K562 (cell line): ENCODE measurements at regions not wholly inside any gene's neighbourhood (a gene's known extent, or its start where the extent isn't known, plus 50 kb on each side); places are given as distances from the start of the nearest gene placed in this dataset.

Experiments
- ATAC-seq: fragments of 200-7000 bp; cut with Tn5 transposase; 3 replicates; pipeline ENCODE4 v1.9.1; 2020; ENCODE audit warnings: moderate library complexity
- BruUV-seq: library from RNA; stranded (reverse); fragments of 400-500 nt; replicated peaks from 2 replicates; lab custom pipeline; 2021; lab: Mats Ljungman, UMichigan
- CTCF ChIA-PET: fragments of 300-600 bp; formaldehyde crosslinking; extraction: SDS; loops from one replicate; lab custom pipeline; 2021; ENCODE audit warnings: low intra/inter-chr PET ratio; lab: Yijun Ruan, JAX
- POLR2A ChIA-PET: fragments of 300-600, 350-650 bp; sonication (Branson Sonifier 250); formaldehyde crosslinking; extraction: SDS; loops from one replicate; lab custom pipeline; 2021; ENCODE audit warnings: antibody characterized with exemption, inconsistent platforms; lab: Yijun Ruan, JAX
- DNase-seq, 4 experiments: peaks; one replicate each; pipeline versions ENCODE4 v3.0.0 to v3.0.0-alpha.2; 2011 to 2018; ENCODE audit warnings: low spot score in 3 of 4, mixed read lengths in 3 of 4; ENCODE audit errors: extremely low read depth in 1 of 4
- FAIRE-seq: peaks from 2 replicates; lab custom pipeline; 2011; peaks lifted over from hg19 to GRCh38; lab: Jason Lieb, UNC
- H2AFZ ChIP-seq: 2 replicates; pipeline ENCODE4 v1.6.0; 2011; ENCODE audit warnings: low read depth, low read length, control low read depth, inconsistent platforms
- H3K27ac ChIP-seq: fragments of 200-600 bp; 3 replicates; pipeline ENCODE4 v1.8.0; 2011; ENCODE audit warnings: low read depth, mild to moderate bottlenecking, control low read depth, inconsistent platforms, low read length, moderate library complexity, mixed read lengths; ENCODE audit errors: extremely low read depth
- H3K27me3 ChIP-seq, 2 experiments: fragments of 300-600 bp in 1 of 2; 2 replicates in 1 of 2; 3 replicates in 1 of 2; pipeline versions ENCODE4 v1.6.0 to v1.8.0; 2011; ENCODE audit warnings: inconsistent platforms in 2 of 2, low read length in 2 of 2, mild to moderate bottlenecking in 1 of 2, mixed read lengths in 1 of 2, moderate library complexity in 1 of 2; ENCODE audit not compliant: control insufficient read depth in 2 of 2, insufficient read depth in 2 of 2
- H3K36me3 ChIP-seq: fragments of 300-600 bp; 3 replicates; pipeline ENCODE4 v1.8.0; 2011; ENCODE audit warnings: mild to moderate bottlenecking, low read length, inconsistent platforms; ENCODE audit not compliant: control insufficient read depth, insufficient read depth
- H3K4me1 ChIP-seq, 2 experiments: fragments of 200-600 bp in 1 of 2; replicated peaks in 1 of 2; 2 replicates in 1 of 2; 3 replicates in 1 of 2; pipeline versions ENCODE4 v1.5.1 to v1.8.0; 2011; ENCODE audit warnings: inconsistent platforms in 2 of 2, low read length in 2 of 2, mild to moderate bottlenecking in 1 of 2, mixed read lengths in 1 of 2, moderate library complexity in 1 of 2; ENCODE audit not compliant: control insufficient read depth in 2 of 2, insufficient read depth in 2 of 2
- H3K4me2 ChIP-seq: 2 replicates; pipeline ENCODE4 v1.6.1; 2011; ENCODE audit warnings: low read length, control low read depth, inconsistent platforms, mixed read lengths; ENCODE audit not compliant: insufficient read depth
- H3K4me3 ChIP-seq: fragments of 200-600 bp; sonication (generic), shearing (Covaris generic); 2 replicates; pipeline ENCODE4 v1.5.1; 2016; ENCODE audit warnings: control low read depth, inconsistent platforms
- H3K79me2 ChIP-seq: fragments of 200-600 bp; 3 replicates; pipeline ENCODE4 v1.8.0; 2011; ENCODE audit warnings: low read length, inconsistent platforms; ENCODE audit not compliant: control insufficient read depth, insufficient read depth
- H3K9ac ChIP-seq, 2 experiments: 2 replicates each; pipeline versions ENCODE4 v1.6.0 to v1.6.1; 2011; ENCODE audit warnings: low read depth in 2 of 2, low read length in 2 of 2, control low read depth in 1 of 2, inconsistent platforms in 1 of 2, mild to moderate bottlenecking in 1 of 2, mixed read lengths in 1 of 2; ENCODE audit not compliant: insufficient read depth in 1 of 2
- H3K9me1 ChIP-seq: one replicate; pipeline ENCODE4 v1.6.0; 2011; ENCODE audit warnings: inconsistent platforms, mild to moderate bottlenecking, low read length, moderate library complexity; ENCODE audit not compliant: control insufficient read depth, insufficient read depth
- H3K9me3 ChIP-seq: replicated peaks from 2 replicates; pipeline ENCODE4 v1.5.1; 2011; ENCODE audit warnings: low read depth, low read length, inconsistent platforms; ENCODE audit not compliant: control insufficient read depth, insufficient read depth
- H4K20me1 ChIP-seq: replicated peaks from 2 replicates; pipeline ENCODE4 v1.6.1; 2011; ENCODE audit warnings: low read length, inconsistent platforms, mixed read lengths; ENCODE audit not compliant: control insufficient read depth, insufficient read depth
- ATF7 ChIP-seq: fragments of 450-650 bp; IDR thresholded peaks from 2 replicates; pipeline ENCODE4 v1.7.1; 2014; ENCODE audit warnings: mild to moderate bottlenecking, moderate library complexity
- CBX5 ChIP-seq: IDR thresholded peaks from 2 replicates; pipeline ENCODE4 v1.6.1; 2014; ENCODE audit warnings: low read depth, borderline replicate concordance
- DDX20 ChIP-seq: fragments of 450-650 bp; IDR thresholded peaks from 2 replicates; pipeline ENCODE4 v1.6.1; 2016; ENCODE audit warnings: missing genetic modification characterization, low read depth, mild to moderate bottlenecking, missing compliant biosample characterization, moderate library complexity
- FOXA1 ChIP-seq: fragments of 450-650 bp; IDR thresholded peaks from 2 replicates; pipeline ENCODE4 v1.6.1; 2016; ENCODE audit warnings: mild to moderate bottlenecking, borderline replicate concordance
- FOXM1 ChIP-seq, 2 experiments: fragments of 450-650 bp in 1 of 2; sonication (generic) in 1 of 2; formaldehyde crosslinking in 1 of 2; IDR thresholded peaks; 2 replicates each; pipeline versions ENCODE4 v1.6.1 to v1.9.0; 2017 to 2022; ENCODE audit warnings: low read depth in 2 of 2, mild to moderate bottlenecking in 2 of 2, missing genetic modification reagents in 1 of 2, moderate library complexity in 1 of 2
- GTF3C2 ChIP-seq: IDR thresholded peaks from 3 replicates; pipeline ENCODE4 v1.6.1; 2011; ENCODE audit warnings: borderline replicate concordance, mild to moderate bottlenecking, moderate library complexity; ENCODE audit not compliant: insufficient read length; ENCODE audit errors: extremely low read depth
- MXI1 ChIP-seq: IDR thresholded peaks from 2 replicates; pipeline ENCODE4 v1.6.1; 2011; ENCODE audit warnings: low read depth, mild to moderate bottlenecking, improper control_type of control experiment, low read length
- NCOA4 ChIP-seq: fragments of 450-650 bp; IDR thresholded peaks from 2 replicates; pipeline ENCODE4 v1.6.1; 2018; ENCODE audit warnings: mild to moderate bottlenecking; ENCODE audit not compliant: partially characterized antibody
- PHF8 ChIP-seq: fragments of 200-600 bp; sonication (generic); IDR thresholded peaks from 2 replicates; pipeline ENCODE4 v1.6.1; 2012; ENCODE audit warnings: mixed run types, mild to moderate bottlenecking, inconsistent platforms, low read length, moderate library complexity, borderline replicate concordance
- RHOXF2B ChIP-seq: fragments of 250-450 bp; sonication (Bioruptor Pico); conservative IDR thresholded peaks from 2 replicates; pipeline ENCODE4 v1.5.1; 2021
- ZBTB26 ChIP-seq: fragments of 450-650 bp; formaldehyde crosslinking; IDR thresholded peaks from 2 replicates; pipeline ENCODE4 v1.4.0; 2022; ENCODE audit warnings: missing genetic modification characterization
- ZNF436 ChIP-seq: fragments of 250-450, 450-650 bp; sonication (Bioruptor Pico); formaldehyde crosslinking; IDR thresholded peaks from 2 replicates; pipeline ENCODE4 v1.7.0; 2020; ENCODE audit warnings: mild to moderate bottlenecking
- ZNF699 ChIP-seq: fragments of 250-450 bp; sonication (Bioruptor Pico); IDR thresholded peaks from 2 replicates; pipeline ENCODE4 v1.8.0; 2021; ENCODE audit warnings: mild to moderate bottlenecking, moderate library complexity; ENCODE audit not compliant: insufficient replicate concordance
- ZNF75A ChIP-seq: fragments of 450-650 bp; formaldehyde crosslinking; IDR thresholded peaks from 2 replicates; pipeline ENCODE4 v1.4.0; 2020; ENCODE audit warnings: mild to moderate bottlenecking
- WGBS: fragments of 100-300 bp; shearing (Covaris generic); methylation state at CpG from one replicate; pipeline ENCODE4 v1.1.6; 2016; ENCODE audit warnings: low coverage, mixed read lengths; ENCODE audit not compliant: insufficient coverage; ENCODE audit errors: missing lambda C conversion rate; 5-methylcytosine and 5-hydroxymethylcytosine counted together
- in situ Hi-C: fragments of 300-500 bp; cut with MboI; formaldehyde crosslinking; loops from 4 replicates; pipeline ENCODE4 v1.15.0; 2018; ENCODE audit warnings: inconsistent platforms, mixed read lengths
- intact Hi-C: fragments of 100-400 bp; cut with micrococcal nuclease; formaldehyde crosslinking; loops from 2 replicates; pipeline ENCODE4 v1.14.2; 2022

DNA sequence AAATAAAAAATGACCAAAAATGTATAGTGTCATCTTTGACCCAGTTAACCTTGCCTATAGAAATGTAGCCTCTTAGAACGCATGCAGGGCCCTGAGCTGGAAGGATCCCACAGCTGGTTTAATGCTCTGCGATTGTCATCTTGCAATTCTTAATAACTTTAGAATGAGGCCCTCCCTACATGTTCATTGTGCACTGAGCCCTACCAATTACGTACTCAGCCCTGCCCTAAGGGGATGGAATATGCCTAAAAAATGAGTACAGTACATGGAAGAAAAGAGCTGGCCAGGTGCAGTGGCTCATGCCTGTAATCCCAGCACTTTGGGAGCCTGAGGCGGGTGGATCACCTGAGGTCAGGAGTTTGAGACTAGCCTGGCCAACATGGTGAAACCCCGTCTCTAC is 57.8 kb upstream of the BCAR3 start:
- ChIA-PET POLR2A (no interaction called here), CTCF (no interaction called here)
- no TSS peak for BruUV-seq
- Histone ChIP-seq H3K27ac (no peak overlapping the region), H3K27me3 (peaks cover 30 to 60% of the 10 kb centered on the region in 2 experiments), H3K9me3 (no peaks in the 10 kb centered on the region), H3K9ac (no peak overlapping the region), H4K20me1 (0 out of 2 replicates have a peak, but pooled peaks cover 4% of the 10 kb centered on the region), H3K9me1 (no peaks in the 10 kb centered on the region), H3K4me3 (no peak overlapping the region), H3K36me3 (no peaks in the 10 kb centered on the region), H3K4me1 (no peaks in the 10 kb centered on the region), H3K4me2 (no peak overlapping the region), H3K79me2 (no peaks in the 10 kb centered on the region), H2AFZ (no peak overlapping the region)
- ATAC-seq (no peak), DNase-seq (no peak), FAIRE-seq (no peak)
- TF ChIP-seq NCOA4 (no peak), MXI1 (no peak), GTF3C2 (no peak), DDX20 (no peak), ZNF75A (CRISPR knock-in tag) (no peak), CBX5 (no peak), ZNF436 (no peak), FOXA1 (no peak), FOXM1 (IDR thresholded peaks at IDR 0.05; ENCODE audit: low read depth) (no peak), FOXM1 (CRISPR knock-in tag; IDR thresholded peaks at IDR 0.05; ENCODE audit: low read depth) (no peak), PHF8 (no peak), RHOXF2B (CRISPR knock-in tag) (no peak), ZBTB26 (no peak), ZNF699 (CRISPR knock-in tag) (no peak), ATF7 (no peak)
- in situ Hi-C loops (loop anchor here (10.0 kb wide), 1 partner anchor 105 kb away; no protein-coding TSS in a partner anchor), intact Hi-C loops (loop anchor here (5.0 kb wide), 3 partner anchors 73 to 112 kb away; no protein-coding TSS in a partner anchor)
- WGBS = 2% methylated on average over 5 of the region's 5 CpGs
